ENCODE measurements at regions not wholly inside any gene's neighbourhood (a gene's known extent, or its start where the extent isn't known, plus 50 kb on each side); places are given as distances from the start of the nearest gene placed in this dataset.

GRCh38 chr4:19819737-19820136, 432.0 kb upstream of the SLIT2 start:
- DNase-seq (ENCODE audit: low spot score): no peak
- no peaks in the 10 kb centered on the region for H3K79me2 ChIP-seq (ENCODE audit: insufficient read depth, low read length)
- H3K4me3 ChIP-seq (replicated peaks in 1 of 3; ENCODE audit: insufficient read depth in 1 of 3, low read depth in 2 of 3, low read length in 3 of 3): no peak overlapping the region
- no peak for FAIRE-seq
- BruUV-seq (replicated peaks): no TSS peak
- ATAC-seq: no peak
- no peak overlapping the region for H2AFZ ChIP-seq (ENCODE audit: low read length)
- POLR2A ChIA-PET: no interaction called here
- no peaks in the 10 kb centered on the region for H3K36me3 ChIP-seq (replicated peaks in 1 of 2; ENCODE audit: control insufficient read depth in 1 of 2, insufficient read depth in 2 of 2, low read length in 2 of 2)
- H3K9me3 ChIP-seq (ENCODE audit: low read length): peaks cover 74% of the 10 kb centered on the region
- in situ Hi-C loops (cut with HindIII; ENCODE audit: extremely low pct_ligation_motif_present, low pct_unique_long_range_greater_than_20kb): no loop called here
- H4K20me1 ChIP-seq (ENCODE audit: insufficient read depth, low read length): no peaks in the 10 kb centered on the region
- WGBS (ENCODE audit: low lambda C conversion rate): 7% methylated on average over 1 of the region's 1 CpG
- intact Hi-C loops (cut with micrococcal nuclease; ENCODE audit: unreplicated experiment): no loop called here
- no peaks in the 10 kb centered on the region for H3K27me3 ChIP-seq (ENCODE audit: control insufficient read depth in 1 of 2, insufficient read depth in 2 of 2, low read length in 2 of 2)
- H3K4me1 ChIP-seq (ENCODE audit: insufficient read depth, low read length): no peaks in the 10 kb centered on the region
- no peak overlapping the region for H3K9ac ChIP-seq (ENCODE audit: insufficient read depth, low read depth, low read length)
- CTCF ChIA-PET (ENCODE audit: low intra/inter-chr PET ratio, low total read pairs): no interaction called here
- H3K4me2 ChIP-seq (ENCODE audit: low read depth, low read length): no peak overlapping the region
- no peak overlapping the region for H3K27ac ChIP-seq (ENCODE audit: extremely low read length, insufficient read depth, low read length)
- TF ChIP-seq CC2D1A (CRISPR knock-in tag; IDR thresholded peaks at IDR 0.05): no peak
- TF ChIP-seq ZNF10 (CRISPR knock-in tag; IDR thresholded peaks at IDR 0.05; ENCODE audit: borderline replicate concordance, low read depth): no peak
- TF ChIP-seq ATF7 (IDR thresholded peaks at IDR 0.05): peak; percentile 58
- no peak for TF ChIP-seq ATF7 (CRISPR knock-in tag; IDR thresholded peaks at IDR 0.05)
- peak; percentile 80 for TF ChIP-seq CREB1 (IDR thresholded peaks at IDR 0.05)
- no peak for TF ChIP-seq CREB1 (CRISPR knock-in tag; IDR thresholded peaks at IDR 0.05)

GRCh38 chr4:19809989-19810388, 441.7 kb upstream of the SLIT2 start:
- in situ Hi-C loops (cut with HindIII; ENCODE audit: extremely low pct_ligation_motif_present, low pct_unique_long_range_greater_than_20kb) (no loop called here), intact Hi-C loops (cut with micrococcal nuclease; ENCODE audit: unreplicated experiment) (no loop called here)
- no peak overlapping the region for H3K4me2 ChIP-seq (ENCODE audit: low read depth, low read length)
- BruUV-seq (replicated peaks): no TSS peak
- no peaks in the 10 kb centered on the region for H3K79me2 ChIP-seq (ENCODE audit: insufficient read depth, low read length)
- H3K27ac ChIP-seq (ENCODE audit: extremely low read length, insufficient read depth, low read length): no peak overlapping the region
- ATAC-seq: no peak
- WGBS (ENCODE audit: low lambda C conversion rate): 5% methylated on average over 1 of the region's 1 CpG
- FAIRE-seq: no peak
- peaks cover 93% of the 10 kb centered on the region for H3K9me3 ChIP-seq (ENCODE audit: low read length)
- no peak overlapping the region for H2AFZ ChIP-seq (ENCODE audit: low read length)
- TF ChIP-seq HIC2 (CRISPR knock-in tag; IDR thresholded peaks at IDR 0.05; ENCODE audit: low read depth): no peak
- TF ChIP-seq ZHX1 (CRISPR knock-in tag; IDR thresholded peaks at IDR 0.05; ENCODE audit: low read depth): no peak
- TF ChIP-seq SETDB1 (CRISPR knock-in tag; IDR thresholded peaks at IDR 0.05; ENCODE audit: borderline replicate concordance): no peak
- TF ChIP-seq ZNF292 (CRISPR knock-in tag; IDR thresholded peaks at IDR 0.05; ENCODE audit: borderline replicate concordance, low read depth): no peak
- no peak for TF ChIP-seq KLF12 (CRISPR knock-in tag; IDR thresholded peaks at IDR 0.05; ENCODE audit: borderline replicate concordance)
- no peak for TF ChIP-seq ELK4 (CRISPR knock-in tag; IDR thresholded peaks at IDR 0.05; ENCODE audit: borderline replicate concordance)
- no peak for TF ChIP-seq ZNF891 (CRISPR knock-in tag; IDR thresholded peaks at IDR 0.05)
- no peak for TF ChIP-seq ZNF430 (CRISPR knock-in tag; IDR thresholded peaks at IDR 0.05)
- no peak overlapping the region for H3K9ac ChIP-seq (ENCODE audit: insufficient read depth, low read depth, low read length)
- H3K36me3 ChIP-seq (replicated peaks in 1 of 2; ENCODE audit: control insufficient read depth in 1 of 2, insufficient read depth in 2 of 2, low read length in 2 of 2): no peaks in the 10 kb centered on the region
- no peaks in the 10 kb centered on the region for H3K4me1 ChIP-seq (ENCODE audit: insufficient read depth, low read length)
- H3K4me3 ChIP-seq (replicated peaks in 1 of 3; ENCODE audit: insufficient read depth in 1 of 3, low read depth in 2 of 3, low read length in 3 of 3): no peak overlapping the region
- no peaks in the 10 kb centered on the region for H3K27me3 ChIP-seq (ENCODE audit: control insufficient read depth in 1 of 2, insufficient read depth in 2 of 2, low read length in 2 of 2)
- POLR2A ChIA-PET: no interaction called here
- DNase-seq (ENCODE audit: low spot score): no peak
- H4K20me1 ChIP-seq (ENCODE audit: insufficient read depth, low read length): no peaks in the 10 kb centered on the region
- CTCF ChIA-PET (ENCODE audit: low intra/inter-chr PET ratio, low total read pairs): no interaction called here

Data from HepG2 (cell line).